Fibroblast of gingiva (primary cell): ENCODE measurements at regions not wholly inside any gene's neighbourhood (a gene's known extent, or its start where the extent isn't known, plus 50 kb on each side); places are given as distances from the start of the nearest gene placed in this dataset.

ENCODE experiments used
- DNase-seq: peaks from one replicate; pipeline ENCODE4 v3.0.0-alpha.2; 2011; ENCODE audit warnings: low read depth

DNA sequence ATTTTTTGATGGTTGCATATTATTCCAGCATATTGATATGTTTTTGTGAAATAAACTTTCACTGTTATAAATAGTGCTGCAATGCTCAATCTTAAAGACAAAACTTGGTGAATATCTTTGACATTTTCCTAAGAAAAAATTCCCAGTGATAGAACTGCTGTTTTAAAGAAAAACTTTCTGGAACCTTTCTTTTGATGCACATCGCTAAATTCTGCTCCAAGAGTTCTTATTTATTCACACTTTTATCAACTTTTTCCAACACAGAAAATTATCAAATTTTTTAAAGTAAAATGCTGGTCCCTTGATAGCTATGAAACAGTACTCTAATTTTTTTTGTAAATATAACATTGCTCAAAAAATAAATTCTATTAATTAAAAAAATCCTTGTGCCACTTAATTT, 196.6 kb downstream of the HS3ST3A1 start:
- DNase-seq: no peak

- no peak for DNase-seq
Observed at GRCh38 chr17:13403982-13404946, 197.5 kb downstream of the HS3ST3A1 start.

GRCh38 chr17:13400491-13400890, 201.2 kb downstream of the HS3ST3A1 start:
- no peak for DNase-seq

- no peak for DNase-seq
Observed at GRCh38 chr17:13398853-13399252, 202.9 kb downstream of the HS3ST3A1 start.

DNA sequence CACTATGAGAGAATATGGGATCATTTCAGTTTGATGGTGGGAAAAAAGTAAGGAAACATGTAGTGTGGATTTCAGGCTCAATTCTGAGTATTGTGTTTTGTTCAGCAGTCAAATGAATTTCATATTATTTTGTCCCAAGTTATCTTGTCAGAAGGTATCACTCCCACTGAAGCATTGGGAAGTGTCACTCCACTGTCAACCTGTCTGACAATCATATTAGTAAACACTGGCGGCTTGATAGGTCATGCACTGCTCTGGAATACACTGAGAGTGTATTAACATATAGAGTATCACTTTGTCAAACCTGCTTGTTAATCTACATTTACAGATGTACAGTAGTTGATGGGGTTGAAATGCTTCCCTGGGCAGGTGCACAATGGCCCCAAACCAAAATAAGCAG, 203.6 kb downstream of the HS3ST3A1 start:
- no peak for DNase-seq

GRCh38 chr17:13395862-13396261, 205.9 kb downstream of the HS3ST3A1 start:
- DNase-seq: peak; percentile 73

GRCh38 chr17:13395346-13395745, 206.4 kb downstream of the HS3ST3A1 start:
- peak; percentile 81 for DNase-seq

- peak; percentile 80 for DNase-seq
Observed at GRCh38 chr17:13393841-13394710, 207.7 kb downstream of the HS3ST3A1 start.

DNA sequence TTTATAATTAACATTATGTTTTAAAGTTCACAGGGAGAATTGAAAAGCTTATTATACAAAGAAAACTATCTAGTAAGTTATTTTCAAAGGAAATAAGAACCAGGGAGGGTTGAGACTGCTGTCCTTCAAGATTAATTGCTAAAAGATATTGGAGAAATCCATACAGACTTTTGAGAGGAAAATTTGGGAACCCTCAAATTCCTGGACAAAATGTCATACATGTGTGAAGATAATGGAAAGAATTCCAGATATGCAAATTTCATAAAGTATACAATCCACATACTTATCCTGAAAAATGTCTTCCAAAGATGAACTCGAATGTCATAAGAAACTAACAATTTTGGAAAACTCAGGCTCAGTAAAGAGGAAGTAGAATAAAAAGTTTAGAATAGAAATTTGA, 213.8 kb downstream of the HS3ST3A1 start:
- DNase-seq: no peak

DNA sequence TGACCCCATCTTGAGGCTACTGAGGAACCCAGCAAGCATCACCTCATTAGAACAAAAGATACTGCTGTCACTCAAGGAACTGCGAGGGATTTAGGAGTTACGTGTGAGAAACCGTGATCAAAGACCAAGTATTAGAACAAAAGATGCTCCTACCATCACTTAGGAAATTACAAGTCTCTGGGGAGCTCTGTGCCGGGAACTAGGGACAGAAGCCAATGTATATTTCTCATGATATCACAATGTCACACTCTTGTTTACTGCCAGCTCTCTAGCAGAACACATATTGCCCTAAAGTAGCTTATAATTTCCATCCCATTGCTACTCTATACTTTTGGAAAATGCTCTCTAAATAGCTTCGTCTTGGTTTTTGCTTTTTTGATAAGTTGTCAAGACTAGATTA, 214.5 kb downstream of the HS3ST3A1 start:
- no peak for DNase-seq

GRCh38 chr17:13385481-13385911, 216.2 kb downstream of the HS3ST3A1 start:
- no peak for DNase-seq

- no peak for DNase-seq
Observed at GRCh38 chr17:13384626-13385025, 217.1 kb downstream of the HS3ST3A1 start.

DNA sequence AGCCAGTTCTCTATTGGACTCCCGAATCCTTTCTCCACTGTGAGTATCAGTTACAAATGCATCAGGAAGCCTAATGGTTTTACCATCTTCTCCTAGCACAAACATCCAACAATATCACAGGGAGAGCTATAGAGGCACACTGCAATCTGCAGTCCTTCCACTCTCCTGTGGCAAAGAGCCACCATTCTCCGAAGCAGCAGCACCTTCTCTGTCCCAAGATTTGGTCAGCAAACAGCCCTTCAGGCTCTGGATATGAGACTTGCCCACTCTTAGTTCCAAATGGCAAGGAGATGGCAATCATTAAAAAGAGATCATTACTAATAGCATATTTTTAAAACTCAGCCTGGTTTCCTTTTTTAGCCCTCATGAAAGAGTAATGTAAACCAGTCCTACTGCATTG, 223.4 kb downstream of the HS3ST3A1 start:
- no peak for DNase-seq

GRCh38 chr17:13374203-13375143, 227.3 kb downstream of the HS3ST3A1 start:
- peak; percentile 29 for DNase-seq

DNA sequence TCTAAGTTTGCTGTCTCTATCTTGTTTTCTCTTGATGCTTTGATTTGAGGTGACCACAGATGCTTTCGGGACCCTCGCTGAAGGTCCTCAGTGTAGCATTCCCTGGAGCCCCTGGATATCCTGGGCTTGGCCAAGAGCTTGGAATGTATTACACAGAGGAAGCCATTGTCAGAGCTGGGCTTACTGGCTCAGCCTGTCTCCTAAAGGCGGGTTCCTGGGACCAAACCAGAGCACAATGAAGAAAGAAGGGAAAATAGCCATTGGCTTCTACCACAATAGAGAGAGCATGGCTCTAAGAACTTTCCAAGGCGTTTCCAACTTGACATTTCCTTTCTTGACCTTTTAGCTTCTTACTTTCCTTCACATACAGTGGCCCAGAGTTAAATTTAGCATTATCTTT, 229.3 kb downstream of the HS3ST3A1 start:
- no peak for DNase-seq

DNA sequence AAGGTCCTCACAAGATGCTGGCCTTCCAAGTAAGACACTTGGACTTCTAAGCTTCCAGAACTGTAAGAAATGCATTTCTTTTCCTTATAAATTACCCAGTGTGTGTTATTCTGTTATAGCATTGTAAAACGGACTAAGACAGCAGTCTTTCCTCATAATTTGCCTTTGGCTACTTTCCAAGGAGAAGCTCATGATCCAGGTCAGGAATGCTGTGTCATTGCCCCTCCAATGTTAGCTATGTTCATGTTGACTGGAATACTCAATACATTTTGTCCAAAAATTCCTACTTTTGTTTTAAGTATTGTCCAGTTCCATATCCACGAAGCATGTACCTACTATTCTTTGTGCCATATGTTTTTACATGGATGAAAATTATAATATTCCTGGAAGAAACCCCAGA, 234.6 kb downstream of the HS3ST3A1 start:
- no peak for DNase-seq

DNA sequence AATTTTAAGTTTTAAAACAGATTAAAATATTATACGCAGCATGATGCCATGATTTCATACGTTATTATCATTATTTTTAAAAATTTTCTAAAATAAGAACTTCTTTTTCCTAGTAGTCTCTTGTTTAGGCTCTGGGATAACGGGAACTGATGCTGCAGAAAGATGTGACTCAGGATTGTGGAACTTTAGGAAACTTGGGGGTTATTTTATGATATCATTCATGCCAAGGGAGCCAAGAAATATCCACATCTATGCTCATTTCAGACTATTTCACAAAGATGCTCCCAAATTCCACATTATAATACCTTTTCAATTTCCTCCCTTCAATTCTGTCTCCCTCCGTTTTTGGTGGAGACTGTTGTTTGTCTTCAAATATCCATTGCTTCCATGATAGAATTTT, 236.4 kb downstream of the HS3ST3A1 start:
- no peak for DNase-seq

GRCh38 chr17:13363771-13364170, 238.0 kb downstream of the HS3ST3A1 start:
- DNase-seq: no peak

DNA sequence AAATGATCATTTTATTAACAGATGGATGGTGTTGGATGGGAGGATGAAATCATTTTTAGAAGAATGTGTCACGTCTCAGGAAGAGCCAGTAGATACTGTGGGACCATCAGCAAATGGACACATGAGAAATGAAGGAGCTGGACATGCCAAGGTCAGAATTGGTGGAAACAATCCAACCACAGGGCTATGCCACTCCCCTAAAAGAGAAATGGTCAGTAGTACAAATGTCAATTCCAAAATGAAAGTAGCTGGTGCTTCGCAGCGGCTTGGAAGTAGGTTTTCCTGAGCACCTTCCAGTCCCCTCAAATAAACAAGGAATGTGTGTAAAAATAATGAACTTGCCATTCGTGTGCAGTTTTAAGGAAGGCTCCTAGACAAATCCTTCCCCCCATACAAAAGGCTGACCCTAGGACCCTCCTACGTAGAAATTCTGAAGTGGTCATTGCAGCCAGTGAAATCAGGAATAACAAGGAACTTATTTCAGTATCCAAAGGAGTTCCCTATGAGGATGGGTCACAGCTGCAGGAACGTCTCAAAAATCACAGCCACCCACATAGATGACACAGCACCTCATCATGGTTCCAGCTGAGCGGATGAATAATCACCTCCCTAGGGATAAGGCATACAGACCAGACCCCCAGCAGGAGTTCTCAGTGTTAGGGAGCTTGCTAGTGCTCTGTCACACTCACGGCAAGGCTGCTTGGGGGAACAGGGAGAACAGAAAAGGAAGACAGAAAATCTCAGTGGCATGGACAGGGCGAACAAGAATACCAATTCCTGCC, 239.2 kb downstream of the HS3ST3A1 start:
- no peak for DNase-seq

DNA sequence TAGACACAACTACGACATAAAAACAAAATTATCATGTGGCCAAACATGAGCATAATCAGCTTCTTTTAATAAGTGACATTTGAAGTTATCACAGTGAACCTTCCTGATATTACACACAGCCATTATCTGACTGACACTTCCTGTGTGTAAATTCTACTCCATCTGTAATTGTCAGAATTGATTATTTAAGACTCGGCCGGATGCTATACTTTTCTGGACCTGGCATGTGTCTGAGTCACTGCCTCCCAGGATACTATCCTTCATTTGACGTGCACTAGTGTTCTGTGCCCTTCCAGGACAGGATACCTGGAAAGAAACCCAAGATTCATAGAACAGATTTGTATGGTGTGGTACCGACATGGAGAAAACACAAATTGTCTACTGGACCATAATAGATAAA, 242.0 kb downstream of the HS3ST3A1 start:
- DNase-seq: no peak

DNA sequence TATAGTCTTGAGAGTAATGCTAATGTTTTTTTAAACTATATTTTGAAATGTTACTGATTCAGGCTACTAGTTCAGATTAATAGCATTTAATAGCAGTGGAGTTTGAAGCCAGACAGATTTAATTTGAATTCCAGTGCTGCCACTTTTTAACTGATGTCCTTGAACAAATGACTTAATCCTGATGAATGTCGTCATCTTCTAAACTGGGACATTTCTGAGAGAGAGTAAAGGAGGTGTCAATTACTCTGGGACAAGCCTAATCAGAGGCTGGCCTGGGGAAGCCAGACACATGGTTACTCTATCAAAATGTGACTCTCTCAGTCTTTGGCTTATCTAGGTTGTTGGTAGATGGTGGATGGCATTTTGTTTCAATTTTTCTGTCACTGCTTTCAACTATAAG, 246.7 kb downstream of the HS3ST3A1 start:
- DNase-seq: no peak
